Heart right ventricle (tissue), 16 donors: ENCODE measurements at regions not wholly inside any gene's neighbourhood (a gene's known extent, or its start where the extent isn't known, plus 50 kb on each side); places are given as distances from the start of the nearest gene placed in this dataset.

ENCODE experiments used
- ATAC-seq, 8 donors: fragments of 200-7000 bp; cut with Tn5 transposase; one replicate each; pipeline ENCODE4 v1.9.1; 2020; ENCODE audit warnings: mild to moderate bottlenecking in 8 of 8, moderate library complexity in 8 of 8, moderate number of reproducible peaks in 1 of 8
- DNase-seq, 2 donors: peaks; one replicate each; pipeline ENCODE4 v3.0.0-alpha.2; 2020
- H3K27ac ChIP-seq, 10 donors: fragments of 200-600 bp; sonication (generic) in 2 of 10; one replicate each; pipeline versions ENCODE4 v1.5.0 to v1.8.0; 2020 to 2022; ENCODE audit warnings: mild to moderate bottlenecking in 3 of 10
- H3K27me3 ChIP-seq, 7 donors: fragments of 200-600 bp; one replicate each; pipeline ENCODE4 v1.8.0; 2021 to 2022; ENCODE audit warnings: mild to moderate bottlenecking in 2 of 7
- H3K36me3 ChIP-seq, 9 donors: fragments of 200-600 bp; sonication (generic) in 1 of 9; one replicate each; pipeline versions ENCODE4 v1.5.0 to v1.8.0; 2020 to 2022; ENCODE audit warnings: mild to moderate bottlenecking in 2 of 9
- H3K4me1 ChIP-seq, 9 donors: fragments of 200-600 bp; sonication (generic) in 1 of 9; one replicate each; pipeline versions ENCODE4 v1.5.0 to v1.8.0; 2020 to 2022; ENCODE audit warnings: mild to moderate bottlenecking in 4 of 9
- H3K4me3 ChIP-seq, 10 donors: fragments of 200-600 bp; sonication (generic) in 2 of 10; one replicate each; pipeline versions ENCODE4 v1.5.0 to v1.8.0; 2020 to 2022; ENCODE audit warnings: mild to moderate bottlenecking in 7 of 10, moderate library complexity in 2 of 10
- H3K9me3 ChIP-seq, 11 donors: fragments of 200-600 bp in 10 of 11; sonication (generic) in 2 of 11; one replicate each; pipeline versions ENCODE4 v1.5.0 to v1.8.0; 2013 to 2022; ENCODE audit warnings: mild to moderate bottlenecking in 2 of 11, control low read depth in 1 of 11, moderate library complexity in 1 of 11
- CTCF ChIP-seq, 9 donors: fragments of 200-600 bp; sonication (generic) in 2 of 9; IDR thresholded peaks; one replicate each; pipeline versions ENCODE4 v1.5.0 to v1.8.0; 2021 to 2022; ENCODE audit warnings: antibody characterized with exemption in 9 of 9, mild to moderate bottlenecking in 5 of 9, moderate library complexity in 1 of 9
- WGBS, 2 donors: extraction: QIAGEN DNeasy Blood & Tissue Kit; methylation state at CpG; one replicate each; pipeline ENCODE4 v1.1.7; 2013; ENCODE audit warnings: inconsistent platforms in 1 of 2; 5-methylcytosine and 5-hydroxymethylcytosine counted together
- intact Hi-C, 10 donors: fragments of 100-400 bp; cut with DNase I; formaldehyde crosslinking; loops; one replicate each; pipeline versions ENCODE4 v1.11.1 to v1.14.2; 2022
- donor health status: Arrhythmogenic right ventricular cardiomyopathy.
- donor health status: ischemic (EF 13 %, LVEDD 7.1; RV severe dilation, severe dysfunction).
- donor health status: healthy with polysubstance abuse.
- donor health status: DM: no; HTN: yes; CAD: no.
- donor health status: DM: no; HTN: no; CAD: no.
- donor health status: ischemic (EF 25% LVEDD 6.9; RV normal size, moderate dysfunction).
- donor health status: ischemic (EF 25% LVEDD 5.7; RV mildly dilated, moderate dysfunction).
- donor health status: healthy.
- donor health status: DM: yes; HTN: yes; CAD: no.
- donor health status: Ischemic cardiomyopathy.
- donor health status: ischemic (EF 35%, LVEDD 5.7; RV mildly dilated, moderate dysfunction).
- donor health status: nonischemic (EF 11% LVEDD 7.7; RV severe dilation, severe dysfunction).
- donor health status: DM: yes; HTN: yes; CAD: no.
- donor health status: PGD.
- donor health status: ischemic (EF 29% LVEDD 5.4; RV normal size, mild dysfunction).
- donor health status: nonischemic (EF 23%, LVEDD 6.1; RV moderate dilation, normal function).

DNA sequence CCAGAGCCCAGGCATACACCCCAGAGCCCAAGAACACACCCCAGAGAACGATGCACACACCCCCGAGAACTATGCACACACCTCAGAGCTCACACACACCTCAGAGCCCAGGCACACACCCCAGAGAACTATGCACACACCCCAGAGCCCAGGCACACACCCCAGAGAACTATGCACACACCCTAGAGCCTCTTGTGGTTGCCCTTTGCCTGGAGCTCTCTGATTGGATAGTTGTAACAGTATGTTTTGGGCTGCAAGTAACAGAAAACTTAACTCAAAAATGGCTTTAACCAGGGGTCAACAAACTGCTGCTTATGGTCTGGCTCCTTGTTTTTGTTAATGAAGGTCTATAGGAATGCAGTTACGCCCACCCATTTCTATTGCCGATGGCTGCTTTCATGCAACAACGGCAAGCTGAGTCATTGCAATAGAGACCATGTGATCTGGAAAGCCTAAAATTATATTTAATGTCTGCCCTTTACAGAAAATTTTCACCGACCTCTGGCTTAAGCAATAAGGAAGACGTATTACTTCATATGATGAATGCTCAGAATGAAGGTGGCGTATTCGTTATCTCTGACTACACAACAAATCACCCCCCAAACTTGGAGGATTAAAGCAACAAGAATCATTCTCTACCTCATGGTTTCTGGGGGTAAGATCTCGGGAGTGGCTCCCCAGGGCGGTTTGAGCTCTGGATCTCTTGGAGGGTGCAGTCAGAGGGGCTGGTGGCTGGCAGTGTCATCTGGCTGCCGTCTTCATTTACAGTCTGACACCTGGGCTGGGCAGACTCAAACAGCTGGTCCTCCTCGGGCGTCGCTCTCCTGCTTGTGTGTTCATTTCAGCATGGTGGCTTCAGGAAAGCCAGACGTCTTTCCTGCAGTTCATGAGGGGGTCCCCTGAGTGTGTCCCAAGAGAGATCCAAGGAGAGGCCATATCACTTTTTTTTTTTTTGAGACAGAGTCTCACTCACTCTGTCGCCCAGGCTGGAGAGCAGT lies 66.3 kb upstream of the NCOR2 start:
- intact Hi-C loops, result no loop called here
- no peak overlapping the region for H3K4me3 ChIP-seq
- H3K27me3 ChIP-seq, result no peaks in the 10 kb centered on the region
- 82% methylated on average over 17 of the region's 17 CpGs for WGBS, 2 donors
- ATAC-seq, result peak in 1 of 8 donors; percentile 38
- H3K27ac ChIP-seq, result peak overlapping the region in 1 of 10 donors; percentile 69
- TF ChIP-seq CTCF (IDR thresholded peaks at IDR 0.05), result no peak
- peaks cover 0 to 31% (median 0%) of the 10 kb centered on the region in 9 donors for H3K4me1 ChIP-seq
- DNase-seq, result no peak
- no peaks in the 10 kb centered on the region for H3K36me3 ChIP-seq
- peaks cover 0 to 6% (median 0%) of the 10 kb centered on the region in 11 donors for H3K9me3 ChIP-seq

GRCh38 chr12:124632519-124632984 lies 65.1 kb upstream of the NCOR2 start:
- intact Hi-C loops, result no loop called here
- no peak for DNase-seq
- Histone ChIP-seq H3K9me3 (peaks cover 0 to 6% (median 0%) of the 10 kb centered on the region in 11 donors), H3K36me3 (no peaks in the 10 kb centered on the region), H3K27me3 (no peaks in the 10 kb centered on the region), H3K4me3 (no peak overlapping the region), H3K27ac (peak overlapping the region in 1 of 10 donors; percentile 15), H3K4me1 (peaks cover 2 to 38% (median 7%) of the 10 kb centered on the region in 9 donors)
- peak in 3 of 8 donors; percentile 6 to 21 (median 20) for ATAC-seq
- WGBS, 2 donors, result 65 to 69% methylated on average over 9 of the region's 9 CpGs
- TF ChIP-seq CTCF (IDR thresholded peaks at IDR 0.05), result no peak

- ATAC-seq (no peak), DNase-seq (no peak)
- intact Hi-C loops, result no loop called here
- H3K4me1 ChIP-seq, result peaks cover 5 to 45% (median 15%) of the 10 kb centered on the region in 9 donors
- H3K36me3 ChIP-seq, result no peaks in the 10 kb centered on the region
- H3K27ac ChIP-seq, result no peak overlapping the region
- H3K27me3 ChIP-seq, result no peaks in the 10 kb centered on the region
- TF ChIP-seq CTCF (IDR thresholded peaks at IDR 0.05), result no peak
- peaks cover 0 to 6% (median 0%) of the 10 kb centered on the region in 11 donors for H3K9me3 ChIP-seq
- WGBS, 2 donors, result 88 to 91% methylated on average over 11 of the region's 11 CpGs
- no peak overlapping the region for H3K4me3 ChIP-seq
Observed at GRCh38 chr12:124631681-124632256, 64.4 kb upstream of the NCOR2 start.

DNA sequence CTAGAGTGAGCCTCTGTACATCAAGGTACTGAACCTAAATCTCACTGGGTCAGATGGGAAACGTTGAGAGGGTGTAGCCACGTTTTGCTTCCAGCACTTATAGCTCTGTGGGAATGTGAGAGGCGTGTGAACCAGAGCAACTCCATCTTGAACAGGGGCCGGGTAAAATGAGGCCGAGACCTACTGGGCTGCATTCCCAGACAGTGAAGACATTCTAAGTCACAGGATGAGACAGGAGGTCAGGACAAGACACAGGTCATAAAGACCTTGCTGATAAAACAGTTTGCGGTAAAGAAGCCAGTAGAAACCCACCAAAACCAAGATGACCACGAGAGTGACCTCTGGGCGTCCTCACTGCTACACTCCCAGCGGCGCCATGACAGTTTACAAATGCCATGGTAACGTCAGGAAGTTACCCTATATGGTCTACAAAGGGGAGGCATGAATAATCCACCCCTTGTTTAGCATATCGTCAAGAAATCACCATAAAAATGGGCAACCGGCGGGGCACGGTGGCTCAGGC lies 63.4 kb upstream of the NCOR2 start:
- Histone ChIP-seq H3K27me3 (no peaks in the 10 kb centered on the region), H3K4me1 (peaks cover 10 to 47% (median 24%) of the 10 kb centered on the region in 9 donors), H3K36me3 (no peaks in the 10 kb centered on the region), H3K4me3 (no peak overlapping the region), H3K9me3 (peaks cover 0 to 4% (median 0%) of the 10 kb centered on the region in 11 donors), H3K27ac (peak overlapping the region in 1 of 10 donors; percentile 40)
- intact Hi-C loops, result no loop called here
- TF ChIP-seq CTCF (IDR thresholded peaks at IDR 0.05), result no peak
- DNase-seq, result no peak
- ATAC-seq, result no peak
- WGBS, 2 donors, result 95% methylated on average over 15 of the region's 15 CpGs
